ENCODE measurements at regions not wholly inside any gene's neighbourhood (a gene's known extent, or its start where the extent isn't known, plus 50 kb on each side); places are given as distances from the start of the nearest gene placed in this dataset.
"Not testable (repeated sequence)": the region's sequence is repeated elsewhere in the genome, so short reads cannot be mapped to it uniquely, and the experiment has no call there.

GRCh38 chrX:115896362-115896761 is 274.2 kb upstream of the AGTR2 start:
- Mint-ChIP-seq H3K4me1 (no peaks in the 10 kb centered on the region), H3K27ac (no peak overlapping the region)

GRCh38 chrX:115897956-115898355 is 272.6 kb upstream of the AGTR2 start:
- no peaks in the 10 kb centered on the region for H3K27me3 Mint-ChIP-seq
- POLR2A ChIA-PET = no interaction called here

More at GRCh38 chrX:115896362-115896761, 274.2 kb upstream of the AGTR2 start:
- no peak for ATAC-seq
- no peaks in the 10 kb centered on the region for H3K36me3 Mint-ChIP-seq
- peaks cover 0 to 2% (median 0%) of the 10 kb centered on the region in 9 donors for H3K9me3 Mint-ChIP-seq
- no peak for DNase-seq
- POLR2A ChIA-PET = no interaction called here
- no peak overlapping the region for H3K4me3 Mint-ChIP-seq
- H3K27me3 Mint-ChIP-seq = no peaks in the 10 kb centered on the region

GRCh38 chrX:115898382-115899001 is 272.1 kb upstream of the AGTR2 start:
- Mint-ChIP-seq H3K27me3 (no peaks in the 10 kb centered on the region), H3K36me3 (no peaks in the 10 kb centered on the region), H3K27ac (peak overlapping the region in 1 of 10 donors; percentile 67), H3K4me3 (no peak overlapping the region), H3K9me3 (peaks cover 0 to 6% (median 0%) of the 10 kb centered on the region in 9 donors), H3K4me1 (no peaks in the 10 kb centered on the region)
- POLR2A ChIA-PET = no interaction called here
- ATAC-seq (no peak), DNase-seq (peak in 3 of 10 donors; percentile 43 to 81 (median 55))

More at GRCh38 chrX:115897956-115898355, 272.6 kb upstream of the AGTR2 start:
- Mint-ChIP-seq H3K4me1 (no peaks in the 10 kb centered on the region), H3K9me3 (peaks cover 0 to 6% (median 0%) of the 10 kb centered on the region in 9 donors), H3K36me3 (no peaks in the 10 kb centered on the region), H3K4me3 (no peak overlapping the region), H3K27ac (no peak overlapping the region)
- ATAC-seq (no peak), DNase-seq (no peak)

- peaks cover 0 to 8% (median 0%) of the 10 kb centered on the region in 9 donors for H3K9me3 Mint-ChIP-seq
- POLR2A ChIA-PET = no interaction called here
- no peaks in the 10 kb centered on the region for H3K27me3 Mint-ChIP-seq
- H3K4me3 Mint-ChIP-seq = no peak overlapping the region
- H3K27ac Mint-ChIP-seq = no peak overlapping the region
- ATAC-seq (no peak), DNase-seq (no peak)
- no peaks in the 10 kb centered on the region for H3K36me3 Mint-ChIP-seq
- no peaks in the 10 kb centered on the region for H3K4me1 Mint-ChIP-seq
Observed at GRCh38 chrX:115900425-115900824, 270.1 kb upstream of the AGTR2 start.

- ATAC-seq (no peak), DNase-seq (no peak)
- Mint-ChIP-seq H3K9me3 (peaks cover 0 to 8% (median 0%) of the 10 kb centered on the region in 9 donors), H3K27me3 (no peaks in the 10 kb centered on the region), H3K4me1 (no peaks in the 10 kb centered on the region), H3K36me3 (no peaks in the 10 kb centered on the region), H3K27ac (no peak overlapping the region), H3K4me3 (no peak overlapping the region)
- POLR2A ChIA-PET = no interaction called here
Observed at GRCh38 chrX:115901241-115901640, 269.3 kb upstream of the AGTR2 start.

- no peak for ATAC-seq
- no peak overlapping the region for H3K27ac Mint-ChIP-seq
- H3K4me1 Mint-ChIP-seq = no peaks in the 10 kb centered on the region
- no peaks in the 10 kb centered on the region for H3K27me3 Mint-ChIP-seq
- H3K36me3 Mint-ChIP-seq = peaks cover 0 to 4% (median 0%) of the 10 kb centered on the region in 3 donors
- DNase-seq = no peak
- POLR2A ChIA-PET = no interaction called here
- no peak overlapping the region for H3K4me3 Mint-ChIP-seq
- H3K9me3 Mint-ChIP-seq = peaks cover 0 to 10% (median 0%) of the 10 kb centered on the region in 9 donors
Observed at GRCh38 chrX:115902995-115903394, 267.5 kb upstream of the AGTR2 start.

GRCh38 chrX:115906276-115906675 is 264.3 kb upstream of the AGTR2 start:
- H3K4me1 Mint-ChIP-seq = no peaks in the 10 kb centered on the region
- H3K27me3 Mint-ChIP-seq = no peaks in the 10 kb centered on the region
- H3K9me3 Mint-ChIP-seq = peaks cover 0 to 12% (median 0%) of the 10 kb centered on the region in 9 donors
- H3K27ac Mint-ChIP-seq = no peak overlapping the region
- H3K4me3 Mint-ChIP-seq = no peak overlapping the region
- POLR2A ChIA-PET = no interaction called here
- DNase-seq (no peak), ATAC-seq (no peak)
- peaks cover 0 to 4% (median 0%) of the 10 kb centered on the region in 3 donors for H3K36me3 Mint-ChIP-seq

- DNase-seq (no peak), ATAC-seq (no peak)
- H3K36me3 Mint-ChIP-seq = peaks cover 0 to 4% (median 0%) of the 10 kb centered on the region in 3 donors
- no peaks in the 10 kb centered on the region for H3K4me1 Mint-ChIP-seq
- H3K9me3 Mint-ChIP-seq = peaks cover 0 to 12% (median 0%) of the 10 kb centered on the region in 9 donors
- H3K4me3 Mint-ChIP-seq = no peak overlapping the region
- POLR2A ChIA-PET = no interaction called here
- no peak overlapping the region for H3K27ac Mint-ChIP-seq
- H3K27me3 Mint-ChIP-seq = no peaks in the 10 kb centered on the region
Observed at GRCh38 chrX:115906881-115907280, 263.7 kb upstream of the AGTR2 start.

- peaks cover 0 to 3% (median 0%) of the 10 kb centered on the region in 4 donors for H3K4me1 Mint-ChIP-seq
- no peak overlapping the region for H3K27ac Mint-ChIP-seq
- POLR2A ChIA-PET = no interaction called here
- no peak for ATAC-seq
- no peaks in the 10 kb centered on the region for H3K27me3 Mint-ChIP-seq
- H3K36me3 Mint-ChIP-seq = peaks cover 0 to 4% (median 0%) of the 10 kb centered on the region in 3 donors
- peaks cover 0 to 8% (median 0%) of the 10 kb centered on the region in 9 donors for H3K9me3 Mint-ChIP-seq
- DNase-seq = no peak
- no peak overlapping the region for H3K4me3 Mint-ChIP-seq
Observed at GRCh38 chrX:115909017-115909416, 261.5 kb upstream of the AGTR2 start.

GRCh38 chrX:115911967-115912366 is 258.6 kb upstream of the AGTR2 start:
- ATAC-seq (no peak), DNase-seq (no peak)
- Mint-ChIP-seq H3K27me3 (no peaks in the 10 kb centered on the region), H3K9me3 (peaks cover 0 to 10% (median 0%) of the 10 kb centered on the region in 9 donors), H3K4me1 (peaks cover 0 to 3% (median 0%) of the 10 kb centered on the region in 4 donors), H3K4me3 (no peak overlapping the region), H3K27ac (no peak overlapping the region), H3K36me3 (peaks cover 0 to 4% (median 0%) of the 10 kb centered on the region in 3 donors)
- POLR2A ChIA-PET = no interaction called here

GRCh38 chrX:115912372-115912897 is 258.1 kb upstream of the AGTR2 start:
- ATAC-seq (no peak), DNase-seq (no peak)
- Mint-ChIP-seq H3K9me3 (peaks cover 0 to 10% (median 0%) of the 10 kb centered on the region in 9 donors), H3K27me3 (no peaks in the 10 kb centered on the region), H3K4me3 (no peak overlapping the region), H3K4me1 (peaks cover 0 to 3% (median 0%) of the 10 kb centered on the region in 4 donors), H3K36me3 (peaks cover 0 to 3% (median 0%) of the 10 kb centered on the region in 3 donors), H3K27ac (no peak overlapping the region)
- POLR2A ChIA-PET = no interaction called here

GRCh38 chrX:115913575-115913974 is 257.0 kb upstream of the AGTR2 start:
- ATAC-seq (no peak), DNase-seq (no peak)
- peaks cover 0 to 10% (median 0%) of the 10 kb centered on the region in 9 donors for H3K9me3 Mint-ChIP-seq
- H3K4me3 Mint-ChIP-seq = no peak overlapping the region
- H3K36me3 Mint-ChIP-seq = no peaks in the 10 kb centered on the region
- H3K4me1 Mint-ChIP-seq = peaks cover 0 to 3% (median 0%) of the 10 kb centered on the region in 4 donors
- no peak overlapping the region for H3K27ac Mint-ChIP-seq
- POLR2A ChIA-PET = no interaction called here
- H3K27me3 Mint-ChIP-seq = no peaks in the 10 kb centered on the region

GRCh38 chrX:115915625-115916024 is 254.9 kb upstream of the AGTR2 start:
- H3K4me3 Mint-ChIP-seq, H3K36me3 Mint-ChIP-seq, DNase-seq, POLR2A ChIA-PET, ATAC-seq, H3K27me3 Mint-ChIP-seq, H3K27ac Mint-ChIP-seq, H3K4me1 Mint-ChIP-seq: not testable (repeated sequence)
- H3K9me3 Mint-ChIP-seq = peaks cover 0 to 14% (median 0%) of the 10 kb centered on the region in 9 donors

- POLR2A ChIA-PET = no interaction called here
- Mint-ChIP-seq H3K4me1 (no peaks in the 10 kb centered on the region), H3K4me3 (no peak overlapping the region), H3K36me3 (peaks cover 0 to 5% (median 0%) of the 10 kb centered on the region in 3 donors), H3K27me3 (no peaks in the 10 kb centered on the region), H3K27ac (no peak overlapping the region), H3K9me3 (peaks cover 0 to 53% (median 12%) of the 10 kb centered on the region in 9 donors)
- ATAC-seq (no peak), DNase-seq (no peak)
Observed at GRCh38 chrX:115929480-115929879, 241.1 kb upstream of the AGTR2 start.
